ENCODE measurements at regions not wholly inside any gene's neighbourhood (a gene's known extent, or its start where the extent isn't known, plus 50 kb on each side); places are given as distances from the start of the nearest gene placed in this dataset.
A peak's percentile ranks its signal among the peaks of the same experiment; 100 is the strongest.
"Not testable (repeated sequence)": the region's sequence is repeated elsewhere in the genome, so short reads cannot be mapped to it uniquely, and the experiment has no call there.

DNA sequence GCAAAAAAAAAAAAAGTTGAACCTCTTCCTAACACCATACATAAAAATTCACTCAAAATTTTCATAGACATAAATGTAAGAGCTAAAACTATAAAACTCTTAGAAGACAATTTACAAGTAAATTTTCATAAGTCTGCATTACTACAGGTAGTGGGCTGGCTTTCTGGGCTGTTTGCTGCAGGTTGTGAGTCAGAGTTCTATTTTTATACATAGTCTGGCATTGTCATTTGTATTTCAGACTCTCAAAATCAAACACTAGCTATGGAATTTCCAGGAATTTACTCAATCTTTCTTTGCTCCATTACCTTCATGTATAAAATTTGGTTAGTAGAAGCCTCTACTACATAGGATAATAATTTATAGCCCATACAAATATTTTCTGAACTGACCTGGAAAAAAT, 227.2 kb downstream of the COX18 start:
- no peak overlapping the region for H3K4me3 ChIP-seq (ENCODE audit: low read depth, low read length)
- CTCF ChIA-PET, result no interaction called here
- TF ChIP-seq, protein P1, sequence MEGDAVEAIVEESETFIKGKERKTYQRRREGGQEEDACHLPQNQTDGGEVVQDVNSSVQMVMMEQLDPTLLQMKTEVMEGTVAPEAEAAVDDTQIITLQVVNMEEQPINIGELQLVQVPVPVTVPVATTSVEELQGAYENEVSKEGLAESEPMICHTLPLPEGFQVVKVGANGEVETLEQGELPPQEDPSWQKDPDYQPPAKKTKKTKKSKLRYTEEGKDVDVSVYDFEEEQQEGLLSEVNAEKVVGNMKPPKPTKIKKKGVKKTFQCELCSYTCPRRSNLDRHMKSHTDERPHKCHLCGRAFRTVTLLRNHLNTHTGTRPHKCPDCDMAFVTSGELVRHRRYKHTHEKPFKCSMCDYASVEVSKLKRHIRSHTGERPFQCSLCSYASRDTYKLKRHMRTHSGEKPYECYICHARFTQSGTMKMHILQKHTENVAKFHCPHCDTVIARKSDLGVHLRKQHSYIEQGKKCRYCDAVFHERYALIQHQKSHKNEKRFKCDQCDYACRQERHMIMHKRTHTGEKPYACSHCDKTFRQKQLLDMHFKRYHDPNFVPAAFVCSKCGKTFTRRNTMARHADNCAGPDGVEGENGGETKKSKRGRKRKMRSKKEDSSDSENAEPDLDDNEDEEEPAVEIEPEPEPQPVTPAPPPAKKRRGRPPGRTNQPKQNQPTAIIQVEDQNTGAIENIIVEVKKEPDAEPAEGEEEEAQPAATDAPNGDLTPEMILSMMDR (IDR thresholded peaks at IDR 0.05; ENCODE audit: insufficient read depth, low read length, missing control alignments), result no peak
- POLR2A ChIA-PET, result no interaction called here
- no peak for DNase-seq (ENCODE audit: low read depth, low spot score)

DNA sequence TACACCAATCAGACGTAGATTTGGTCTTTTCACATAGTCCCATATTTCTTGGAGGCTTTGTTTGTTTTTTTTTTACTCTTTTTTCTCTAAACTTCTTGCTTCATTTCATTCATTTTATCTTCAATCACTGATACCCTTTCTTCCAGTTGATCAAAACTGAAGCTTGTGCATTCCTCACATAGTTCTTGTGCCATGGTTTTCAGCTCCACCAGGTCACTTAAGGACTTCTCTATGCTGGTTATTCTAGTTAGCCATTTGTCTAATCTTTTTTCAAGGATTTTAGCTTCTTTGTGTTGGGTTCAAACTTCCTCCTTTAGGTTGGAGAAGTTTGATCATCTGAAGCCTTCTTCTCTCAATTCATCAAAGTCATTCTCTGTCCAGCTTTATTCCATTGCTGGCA, 229.3 kb downstream of the COX18 start:
- POLR2A ChIA-PET; H3K4me3 ChIP-seq (ENCODE audit: low read depth, low read length); DNase-seq (ENCODE audit: low read depth, low spot score); CTCF ChIA-PET: not testable (repeated sequence)

- TF ChIP-seq, protein P1 (IDR thresholded peaks at IDR 0.05; ENCODE audit: insufficient read depth, low read length, missing control alignments), result no peak
- ChIA-PET POLR2A (no interaction called here), CTCF (no interaction called here)
- DNase-seq (ENCODE audit: low read depth, low spot score), result no peak
- H3K4me3 ChIP-seq (ENCODE audit: low read depth, low read length), result no peak overlapping the region
These were observed 240.7 kb downstream of the COX18 start for GRCh38 chr4:72828864-72829263.

DNA sequence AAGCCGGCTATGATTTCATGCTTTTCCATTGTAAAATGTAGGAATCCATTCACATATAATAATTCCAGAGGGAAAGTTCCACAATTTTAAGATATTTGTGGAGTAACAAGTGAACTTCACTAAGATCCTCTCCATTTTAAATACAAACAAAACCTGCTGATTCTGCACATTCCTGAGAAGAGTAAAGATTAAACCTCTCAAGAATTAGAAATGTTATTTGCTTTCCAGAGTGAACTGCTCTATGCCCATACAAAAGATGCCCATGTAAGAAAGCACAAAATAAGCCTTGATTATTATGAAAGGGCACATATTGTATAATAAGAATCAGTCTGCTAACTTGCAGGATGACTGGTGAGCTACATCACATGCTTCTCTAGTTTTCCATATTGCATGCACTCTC, 241.5 kb downstream of the COX18 start:
- ChIA-PET POLR2A (no interaction called here), CTCF (no interaction called here)
- TF ChIP-seq, protein P1 (IDR thresholded peaks at IDR 0.05; ENCODE audit: insufficient read depth, low read length, missing control alignments), result no peak
- no peak for DNase-seq (ENCODE audit: low read depth, low spot score)
- no peak overlapping the region for H3K4me3 ChIP-seq (ENCODE audit: low read depth, low read length)

GRCh38 chr4:72820107-72820506, 249.4 kb downstream of the COX18 start:
- TF ChIP-seq, protein P1 (IDR thresholded peaks at IDR 0.05; ENCODE audit: insufficient read depth, low read length, missing control alignments), result no peak
- CTCF ChIA-PET, result no interaction called here
- H3K4me3 ChIP-seq (ENCODE audit: low read depth, low read length), result no peak overlapping the region
- POLR2A ChIA-PET, result no interaction called here
- no peak for DNase-seq (ENCODE audit: low read depth, low spot score)

DNA sequence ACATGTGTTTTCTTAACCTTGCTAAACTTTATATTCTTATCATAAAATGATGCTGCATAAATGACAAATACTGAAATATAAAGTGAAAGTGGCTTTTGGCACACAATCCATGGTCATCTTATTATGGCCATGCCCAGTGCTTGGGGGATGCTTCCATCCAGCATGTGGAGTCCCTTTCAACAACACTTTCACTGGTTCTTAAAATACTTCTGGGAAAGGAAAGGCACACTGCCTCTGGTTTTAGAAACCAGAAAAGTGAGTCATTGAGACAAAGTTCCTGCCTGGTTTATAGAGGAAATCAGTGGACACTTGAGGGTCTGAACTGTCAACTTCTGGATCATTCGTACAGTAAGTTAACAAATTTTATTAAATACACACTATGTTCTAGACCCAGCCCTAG, 248.0 kb upstream of the ADAMTS3 start:
- CTCF ChIA-PET, result no interaction called here
- TF ChIP-seq, protein P1 (IDR thresholded peaks at IDR 0.05; ENCODE audit: insufficient read depth, low read length, missing control alignments), result no peak

GRCh38 chr4:72814241-72814640, 245.2 kb upstream of the ADAMTS3 start:
- DNase-seq (ENCODE audit: low read depth, low spot score), result no peak
- CTCF ChIA-PET, result no interaction called here
- no peak overlapping the region for H3K4me3 ChIP-seq (ENCODE audit: low read depth, low read length)

More for the DNA sequence above, 248.0 kb upstream of the ADAMTS3 start:
- DNase-seq (ENCODE audit: low read depth, low spot score), result peak; percentile 1
- POLR2A ChIA-PET, result no interaction called here
- no peak overlapping the region for H3K4me3 ChIP-seq (ENCODE audit: low read depth, low read length)

More at GRCh38 chr4:72814241-72814640, 245.2 kb upstream of the ADAMTS3 start:
- POLR2A ChIA-PET, result no interaction called here
- TF ChIP-seq, protein P1 (IDR thresholded peaks at IDR 0.05; ENCODE audit: insufficient read depth, low read length, missing control alignments), result no peak

Measured in AG04449 (cell line).